GM18873 (cell line): ENCODE measurements at regions not wholly inside any gene's neighbourhood (a gene's known extent, or its start where the extent isn't known, plus 50 kb on each side); places are given as distances from the start of the nearest gene placed in this dataset.
"Not testable (repeated sequence)": the region's sequence is repeated elsewhere in the genome, so short reads cannot be mapped to it uniquely, and the experiment has no call there.

Experiments
- ATAC-seq: cut with Tn5 transposase; IDR thresholded peaks from one replicate; pipeline ENCODE4 v1.9.1; 2021; ENCODE audit warnings: mild to moderate bottlenecking, moderate library complexity, moderate number of reproducible peaks; ENCODE audit not compliant: unreplicated experiment, low FRiP score

- no peak for ATAC-seq
Measured at GRCh38 chr7:13240349-13240748, 552.9 kb downstream of the ARL4A start.

DNA sequence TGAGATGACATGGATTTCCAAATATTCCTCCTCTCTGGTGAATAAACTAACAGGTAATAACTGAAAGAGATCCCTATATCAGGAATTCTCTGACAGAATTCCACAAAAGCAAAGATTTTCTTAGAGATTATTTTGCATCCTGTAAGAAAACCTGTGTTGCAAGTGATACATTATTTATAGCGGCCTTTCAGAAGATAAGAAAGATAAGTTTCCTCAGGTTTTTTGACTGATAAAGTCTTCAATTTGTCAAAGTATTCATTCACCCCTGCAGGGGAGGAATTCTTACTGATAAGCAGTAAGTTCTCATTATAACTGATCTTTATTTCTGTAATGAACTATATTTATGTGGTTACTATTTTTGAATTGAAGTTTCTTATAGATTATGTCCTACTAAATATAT, 554.0 kb downstream of the ARL4A start:
- ATAC-seq = no peak

DNA sequence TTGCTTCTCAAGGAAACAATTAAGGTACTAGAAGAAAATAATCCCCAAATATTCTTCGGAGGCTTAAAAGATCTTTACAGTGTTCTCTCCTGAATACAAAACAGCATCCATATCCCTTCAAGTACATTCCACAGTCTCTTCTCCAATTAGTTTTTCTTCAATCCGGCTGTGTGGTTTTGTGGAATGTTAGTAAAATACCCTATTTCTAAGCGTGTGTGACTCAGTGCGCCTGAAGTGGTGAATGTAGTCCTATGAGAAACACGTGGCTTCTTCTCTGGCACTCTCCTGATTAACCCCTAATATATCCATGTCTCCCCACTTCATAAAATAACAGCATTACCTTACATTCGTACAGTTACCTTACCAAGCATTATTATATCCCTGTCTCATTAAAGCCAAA, 570.2 kb downstream of the ARL4A start:
- no peak for ATAC-seq

DNA sequence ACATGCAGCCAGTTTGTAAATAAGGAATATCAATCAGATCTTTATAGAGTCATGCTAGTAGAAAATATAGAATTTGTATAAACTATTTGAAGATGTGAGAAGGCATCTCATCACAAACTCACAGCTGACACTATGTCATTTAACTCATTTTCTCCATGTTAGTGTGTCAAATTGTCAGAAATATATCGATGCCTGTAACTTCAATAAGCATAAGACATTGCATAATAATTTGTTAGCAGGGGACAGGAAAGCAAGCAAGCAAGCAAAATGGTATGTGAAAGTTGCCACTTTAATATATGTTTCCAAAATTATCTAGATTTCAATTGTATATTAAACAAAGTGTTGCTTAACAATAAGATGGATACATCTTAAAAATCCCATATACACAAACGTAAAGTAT, 571.0 kb downstream of the ARL4A start:
- ATAC-seq = no peak

DNA sequence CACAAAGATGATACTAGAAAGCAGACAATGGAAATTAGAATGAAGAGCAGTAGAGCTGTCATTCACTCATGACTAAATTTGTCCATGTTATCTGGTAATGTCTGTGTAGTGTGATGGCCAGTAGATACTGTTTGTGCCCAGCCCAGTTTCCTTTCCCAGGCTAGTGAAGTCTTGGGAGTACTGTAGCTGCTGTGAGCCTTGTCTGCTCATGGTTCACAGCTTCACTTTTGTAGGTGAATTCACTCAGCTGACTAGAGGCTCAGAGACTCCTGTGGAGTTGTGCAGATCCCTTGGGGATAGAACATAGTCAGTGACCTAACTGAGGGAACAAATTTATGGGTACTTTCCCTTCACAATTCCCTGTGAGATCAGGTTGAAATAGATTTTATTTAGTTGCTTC, 572.5 kb downstream of the ARL4A start:
- no peak for ATAC-seq

GRCh38 chr7:13262929-13263530, 575.6 kb downstream of the ARL4A start:
- no peak for ATAC-seq

DNA sequence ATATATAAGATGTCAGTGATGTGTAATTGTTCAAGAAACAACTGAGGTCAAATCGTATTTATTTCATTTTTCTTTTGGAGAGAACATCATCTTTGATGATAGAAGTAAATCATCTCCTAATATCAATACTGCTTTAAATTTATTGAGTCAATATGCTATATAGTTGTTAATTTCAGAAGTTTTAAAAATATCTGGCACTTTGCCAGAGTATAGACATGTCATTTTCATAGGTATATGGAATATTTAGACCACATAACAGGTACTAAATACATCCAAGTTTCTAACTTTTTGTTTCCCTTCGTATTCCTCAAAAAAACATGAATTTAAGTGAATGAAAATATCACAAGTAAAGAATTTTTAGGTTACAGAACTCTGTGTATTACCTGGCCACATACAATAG, 577.8 kb downstream of the ARL4A start:
- no peak for ATAC-seq

DNA sequence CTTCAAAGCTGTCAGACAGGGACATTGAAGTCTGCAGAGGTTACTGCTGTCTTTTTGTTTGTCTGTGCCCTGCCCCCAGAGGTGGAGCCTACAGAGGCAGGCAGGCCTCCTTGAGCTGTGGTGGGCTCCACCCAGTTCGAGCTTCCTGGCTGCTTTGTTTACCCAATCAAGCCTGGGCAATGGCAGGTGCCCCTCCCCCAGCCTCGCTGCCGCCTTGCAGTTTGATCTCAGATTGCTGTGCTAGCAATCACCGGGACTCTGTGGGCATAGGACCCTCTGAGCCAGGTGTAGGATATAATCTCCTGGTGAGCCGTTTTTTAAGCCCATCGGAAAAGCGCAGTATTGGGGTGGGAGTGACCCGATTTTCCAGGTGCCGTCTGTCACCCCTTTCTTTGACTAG, 586.8 kb downstream of the ARL4A start:
- ATAC-seq = not testable (repeated sequence)

GRCh38 chr7:13276977-13277376, 589.5 kb downstream of the ARL4A start:
- no peak for ATAC-seq

DNA sequence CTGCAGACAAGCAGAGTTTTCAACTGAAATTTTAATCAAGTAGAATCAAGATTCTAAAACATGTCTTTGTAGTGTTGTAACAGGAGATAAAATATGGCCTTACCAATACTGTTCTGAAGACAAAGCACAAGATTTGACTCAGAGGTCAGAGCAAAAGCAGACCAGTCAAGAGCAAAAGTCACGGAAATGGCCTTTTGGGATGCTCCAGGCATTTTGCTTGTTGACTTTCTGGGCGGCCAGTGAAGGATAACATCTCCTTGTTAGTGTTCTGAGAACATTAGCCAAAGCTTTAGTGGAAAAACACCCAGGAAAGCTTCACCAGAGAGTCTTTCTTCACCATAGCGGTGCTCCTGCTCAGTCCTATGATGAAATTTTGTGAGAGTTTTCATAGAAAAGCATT, 590.6 kb downstream of the ARL4A start:
- no peak for ATAC-seq

DNA sequence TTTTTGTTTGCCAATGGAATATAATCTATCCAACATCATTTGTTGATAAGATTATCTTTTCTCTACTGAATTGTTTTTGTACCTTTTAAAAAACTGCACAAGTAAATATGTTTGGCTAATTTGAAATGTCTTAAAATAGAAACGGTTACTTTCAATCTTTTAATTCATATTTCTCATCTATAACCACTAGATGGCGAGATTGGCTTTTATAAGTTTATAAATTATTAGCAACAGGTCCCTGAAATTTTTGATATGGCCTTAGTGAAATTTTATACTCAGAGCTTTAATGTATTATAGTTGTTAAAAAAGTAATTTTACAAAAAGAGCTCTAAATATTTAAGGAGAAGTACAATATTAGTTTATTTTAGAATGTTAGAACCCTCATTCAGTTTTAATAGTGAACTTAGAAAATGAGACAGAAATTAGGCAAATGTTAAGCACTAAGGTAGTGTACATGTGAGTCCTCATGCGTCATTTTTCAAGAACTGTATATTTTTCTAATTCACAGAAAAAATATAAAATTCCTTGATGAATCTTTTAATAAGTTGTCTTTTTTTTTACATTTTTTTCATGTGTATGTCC, 592.5 kb downstream of the ARL4A start:
- ATAC-seq = no peak

GRCh38 chr7:13282377-13282980, 595.0 kb downstream of the ARL4A start:
- no peak for ATAC-seq

GRCh38 chr7:13286916-13287315, 599.5 kb downstream of the ARL4A start:
- no peak for ATAC-seq

DNA sequence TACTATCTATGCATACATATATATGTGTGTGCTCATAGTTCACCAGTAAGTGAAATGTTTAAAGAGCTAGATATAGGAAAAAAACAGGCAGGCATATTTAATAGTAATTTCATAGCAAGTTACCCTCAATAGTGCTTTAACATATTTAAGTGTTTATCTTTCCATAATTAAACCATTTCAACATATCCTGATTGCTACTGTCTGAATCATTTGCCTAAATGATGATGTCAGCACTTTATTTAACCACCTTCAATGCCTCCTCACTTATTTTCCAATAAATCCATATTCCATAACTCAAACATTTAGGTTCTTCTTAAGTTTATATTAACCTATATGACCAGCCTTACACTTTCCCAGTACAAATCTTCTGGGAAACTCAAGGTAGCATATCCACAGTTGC, 601.1 kb downstream of the ARL4A start:
- no peak for ATAC-seq

DNA sequence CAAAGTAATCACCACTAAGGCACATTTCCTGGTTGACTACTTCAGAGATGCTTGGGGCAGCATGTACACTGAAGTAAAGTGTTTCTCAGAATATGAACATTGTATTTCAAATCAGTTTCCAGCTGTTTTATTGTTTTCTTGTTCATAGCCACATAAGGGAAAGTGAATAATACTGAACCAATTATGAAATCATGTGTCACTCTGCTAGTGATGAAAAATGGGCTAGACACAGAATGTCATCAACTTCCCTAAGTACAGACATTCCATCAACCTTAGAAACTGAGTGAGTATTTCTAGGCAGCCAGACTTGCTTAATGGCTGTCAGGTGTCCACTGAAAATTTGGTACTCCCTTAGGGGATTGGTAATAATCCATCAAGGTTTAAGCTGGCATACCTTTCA, 603.5 kb downstream of the ARL4A start:
- ATAC-seq = no peak

DNA sequence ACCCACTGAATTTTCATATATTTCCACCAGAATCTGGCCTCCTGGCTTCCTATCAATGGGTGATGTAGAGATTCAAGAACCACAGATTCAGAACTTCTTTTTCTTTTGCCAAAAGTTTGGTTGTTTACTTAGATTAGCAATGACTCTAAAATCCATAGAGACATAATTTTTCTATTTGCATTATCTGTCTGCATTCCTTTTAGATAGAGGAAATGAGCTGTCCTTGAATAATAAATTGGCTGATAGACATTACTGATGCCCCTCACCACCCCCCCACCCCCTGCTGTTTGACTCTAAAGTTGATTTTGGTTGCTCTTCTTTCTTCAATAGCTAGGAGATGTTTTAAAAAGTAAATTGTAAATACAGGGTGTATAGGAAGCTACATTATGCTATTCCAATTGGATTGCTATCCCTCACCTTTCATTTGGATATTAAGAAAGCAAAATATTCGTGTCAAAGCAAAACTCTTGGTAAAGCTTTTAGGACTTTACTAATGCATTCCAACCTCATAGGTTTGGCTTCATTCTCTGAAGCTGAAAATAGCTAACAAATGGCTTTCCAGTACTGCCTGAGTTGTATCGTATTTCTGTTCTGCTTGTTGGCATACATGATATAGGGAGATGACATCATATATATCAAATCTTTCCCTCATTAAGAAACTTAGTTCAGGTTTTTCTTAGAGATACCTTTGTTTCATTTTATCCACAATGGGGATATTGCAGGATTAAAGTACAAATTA, 606.0 kb downstream of the ARL4A start:
- ATAC-seq = no peak

DNA sequence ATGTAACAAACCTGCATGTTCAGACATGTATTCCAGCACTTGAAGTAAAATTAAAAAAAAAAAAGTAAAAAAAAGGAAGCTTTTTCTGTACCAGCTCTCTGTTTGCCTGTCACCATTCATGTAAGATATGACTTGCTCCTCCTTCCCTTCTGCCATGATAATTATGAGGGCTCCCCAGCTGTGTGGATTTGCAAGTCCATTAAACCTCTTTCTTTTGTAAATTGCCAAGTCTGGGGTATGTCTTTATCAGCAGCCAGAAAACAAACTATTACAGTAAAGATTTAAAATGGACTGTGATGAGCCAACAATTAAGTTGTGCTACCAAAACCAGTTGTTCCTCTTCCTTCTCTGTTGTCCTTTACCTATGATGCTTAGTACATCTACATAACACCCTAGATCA, 619.6 kb downstream of the ARL4A start:
- no peak for ATAC-seq

GRCh38 chr7:13308423-13308822, 621.0 kb downstream of the ARL4A start:
- no peak for ATAC-seq

DNA sequence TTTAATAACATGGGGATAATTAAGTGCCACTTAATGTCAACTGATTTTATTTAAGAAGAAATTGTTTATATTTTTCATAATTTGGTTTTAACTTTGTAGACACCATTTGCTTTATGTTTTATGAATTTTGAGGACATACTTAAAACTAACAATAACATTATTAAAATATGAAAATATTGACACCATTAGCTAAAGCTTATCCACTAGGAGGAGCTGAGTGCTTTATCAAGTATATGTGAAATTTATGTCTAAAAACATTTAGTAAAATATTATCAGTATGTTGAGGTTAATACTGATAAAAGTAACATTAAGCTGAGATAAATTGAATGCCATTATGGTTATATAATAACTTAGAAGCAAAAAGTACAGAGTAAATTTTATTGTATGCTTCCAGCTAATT, 622.1 kb downstream of the ARL4A start:
- ATAC-seq = no peak

DNA sequence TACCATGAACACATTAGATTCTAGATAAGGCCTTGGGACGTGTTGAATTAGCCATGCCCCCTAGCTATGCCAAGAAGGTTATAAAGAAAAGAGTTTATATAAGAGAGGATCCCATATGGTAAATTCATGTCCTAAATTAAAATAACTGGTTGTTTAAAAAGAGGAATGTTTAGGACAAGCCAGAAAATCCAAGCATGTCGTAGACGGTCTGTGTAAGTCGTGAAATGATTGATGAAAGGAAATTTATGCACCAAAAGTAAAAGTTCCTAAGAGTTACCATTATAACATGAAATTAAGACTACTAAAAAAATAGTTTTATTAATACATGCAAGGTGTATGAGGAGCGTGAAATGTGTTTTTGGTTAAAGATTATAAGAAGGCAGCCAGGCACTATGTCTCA, 624.9 kb downstream of the ARL4A start:
- no peak for ATAC-seq

DNA sequence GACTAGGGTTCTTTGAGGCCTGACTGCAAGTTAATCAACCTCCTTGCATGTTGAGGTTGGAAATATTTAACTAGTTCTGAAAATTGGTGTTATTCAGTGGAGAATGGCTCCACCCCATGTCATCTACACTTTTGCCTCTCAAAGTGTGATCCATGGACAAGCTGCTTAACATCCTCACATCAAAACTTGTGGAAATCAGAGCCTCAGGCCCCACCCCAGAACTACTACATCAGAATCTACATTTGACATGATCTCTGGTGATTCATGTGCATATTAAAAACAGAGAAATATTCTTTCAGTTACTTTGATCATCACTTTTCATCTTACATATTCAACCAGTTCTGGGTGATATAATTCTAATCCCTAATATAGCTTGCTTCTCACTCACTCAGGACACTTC, 632.9 kb downstream of the ARL4A start:
- ATAC-seq = no peak

GRCh38 chr7:13321316-13321715, 633.9 kb downstream of the ARL4A start:
- ATAC-seq = no peak
